NCI-H2107 treated with DMSO at 0.1 percent for 48 hours (cell line): ENCODE measurements at regions not wholly inside any gene's neighbourhood (a gene's known extent, or its start where the extent isn't known, plus 50 kb on each side); places are given as distances from the start of the nearest gene placed in this dataset.

Source experiments
- DNase-seq: peaks from one replicate; lab custom pipeline; 2025; ENCODE audit not compliant: unreplicated experiment; lab: John Stamatoyannopoulos, UW

DNA sequence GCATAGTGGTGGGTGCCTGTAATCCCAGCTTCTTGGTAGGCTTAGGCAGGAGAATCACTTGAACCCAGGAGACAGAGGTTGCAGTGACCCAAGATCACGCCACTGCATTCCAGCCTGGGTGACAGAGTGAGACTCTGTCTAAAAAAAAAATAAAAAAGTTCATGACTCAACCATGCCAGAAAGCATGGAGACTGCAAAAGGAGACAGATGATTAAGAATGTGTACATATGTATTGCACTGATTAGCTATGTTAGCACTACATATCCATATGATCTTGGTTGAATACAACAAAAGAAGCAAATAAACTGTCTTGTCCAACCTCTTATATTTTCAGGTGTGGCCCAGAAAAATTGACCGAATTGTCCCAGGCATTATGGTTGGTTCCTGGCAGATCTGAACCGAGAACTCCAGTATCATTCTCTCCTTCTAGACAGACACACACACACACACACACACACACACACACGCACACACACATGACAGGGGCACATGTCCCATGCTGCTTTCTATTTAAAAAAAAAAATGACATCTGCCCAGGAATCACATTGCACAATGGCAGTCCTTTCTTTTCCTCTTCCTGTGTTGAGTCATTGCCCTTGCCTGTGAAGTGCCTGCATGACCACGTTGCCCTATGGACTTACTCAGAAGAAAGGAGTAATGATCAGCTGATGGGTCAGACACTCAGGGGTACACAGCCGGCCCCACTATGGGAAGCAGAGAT is 65.6 kb downstream of the MYCN start:
- no peak for DNase-seq

- DNase-seq, result no peak
Measured at GRCh38 chr2:16005389-16005788, 65.0 kb downstream of the MYCN start.

DNA sequence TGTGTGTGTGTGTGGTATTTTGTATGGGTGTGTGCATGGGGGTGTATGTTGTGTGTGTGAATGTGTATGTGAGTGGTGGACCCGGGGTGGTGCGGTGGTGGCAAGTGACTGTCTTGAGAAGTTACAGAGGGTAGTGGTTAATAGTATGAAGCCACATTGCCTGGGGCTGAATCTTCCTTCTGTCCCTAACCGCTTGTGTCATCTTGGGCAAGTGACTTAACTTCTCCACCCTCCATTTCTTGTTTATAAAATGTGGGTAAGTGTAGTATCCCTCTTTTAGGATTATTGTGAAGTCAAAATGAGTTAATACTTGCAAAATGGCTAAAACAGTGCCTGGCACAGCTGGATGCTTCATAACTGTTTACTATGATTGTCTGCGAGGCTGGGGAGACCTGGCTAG is 63.5 kb downstream of the MYCN start:
- DNase-seq, result no peak

DNA sequence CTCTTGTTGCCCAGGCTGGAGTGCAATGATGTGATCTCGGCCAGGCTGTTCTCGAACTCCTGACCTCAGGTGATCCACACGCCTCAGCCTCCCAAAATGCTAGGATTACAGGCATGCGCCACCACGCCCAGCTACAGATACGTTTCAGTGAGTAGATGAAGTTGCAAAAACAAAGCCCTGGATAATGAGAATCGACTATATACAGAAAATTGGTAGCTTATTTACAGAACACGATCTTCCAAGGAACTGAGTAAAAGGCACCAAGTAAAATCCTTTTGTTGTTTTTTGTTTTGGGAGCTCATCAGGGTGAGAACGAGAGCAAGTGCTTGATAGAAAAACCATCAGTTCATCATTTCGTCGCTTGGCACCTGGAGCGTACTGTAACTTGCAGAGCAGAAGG is 62.8 kb downstream of the MYCN start:
- no peak for DNase-seq

DNA sequence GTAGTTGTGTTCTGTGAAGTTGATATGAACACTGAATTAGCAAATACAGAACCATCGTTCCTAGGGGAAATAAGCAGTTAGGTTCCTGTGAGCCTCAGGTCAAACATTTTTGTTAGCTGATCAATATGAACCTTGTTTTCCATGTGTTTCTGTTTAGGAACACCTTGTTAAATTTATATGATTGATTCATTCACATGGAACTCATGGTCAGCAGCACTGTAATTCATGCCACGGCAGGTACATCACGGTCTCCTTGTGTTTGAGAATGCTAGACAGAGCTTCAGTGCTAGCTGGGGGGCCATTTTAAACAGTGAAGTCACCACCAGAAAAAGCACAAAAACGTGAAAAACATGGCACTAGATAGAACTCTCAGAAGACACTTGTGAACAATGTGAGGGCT is 62.2 kb downstream of the MYCN start:
- DNase-seq, result no peak

DNA sequence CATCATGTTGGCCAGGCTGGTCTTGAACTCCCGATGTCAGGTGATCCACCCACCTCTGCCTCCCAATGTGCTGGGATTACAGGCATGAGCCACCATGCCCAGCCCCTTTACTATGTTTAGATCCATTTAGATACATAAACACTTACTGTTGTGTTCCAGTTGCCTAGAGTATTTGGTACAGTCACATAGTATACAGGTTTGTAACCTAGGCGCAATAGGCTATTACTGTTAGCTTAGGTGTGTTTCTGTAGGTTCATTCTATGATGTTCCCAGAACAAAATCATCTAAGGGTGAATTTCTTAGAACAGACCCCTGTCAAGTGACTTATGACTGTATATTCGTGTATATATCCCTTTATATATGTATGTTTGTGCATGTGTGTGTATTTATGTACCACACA is 61.8 kb downstream of the MYCN start:
- DNase-seq, result no peak

GRCh38 chr2:16000642-16001041 is 60.3 kb downstream of the MYCN start:
- no peak for DNase-seq

GRCh38 chr2:15999596-16000469 is 59.5 kb downstream of the MYCN start:
- DNase-seq, result no peak

- no peak for DNase-seq
Measured at GRCh38 chr2:15997728-15998280, 57.5 kb downstream of the MYCN start.

- DNase-seq, result no peak
Measured at GRCh38 chr2:15996536-15997423, 56.4 kb downstream of the MYCN start.
